SK-N-SH treated with all-trans-retinoic acid at 6 μM for 48 hours (cell line): ENCODE measurements at regions not wholly inside any gene's neighbourhood (a gene's known extent, or its start where the extent isn't known, plus 50 kb on each side); places are given as distances from the start of the nearest gene placed in this dataset.

Experiments used
- ARNTL ChIP-seq: fragments of 450-650 bp; formaldehyde crosslinking; IDR thresholded peaks from 2 replicates; pipeline ENCODE4 v1.5.0; 2020; ENCODE audit warnings: low read depth, mild to moderate bottlenecking, moderate library complexity, borderline replicate concordance
- CREB5 ChIP-seq: fragments of 250-450 bp; sonication (Bioruptor Pico); IDR thresholded peaks from 2 replicates; pipeline ENCODE4 v1.5.1; 2020; ENCODE audit warnings: low read depth, mild to moderate bottlenecking, moderate library complexity
- CSDC2 ChIP-seq: fragments of 250-450 bp; sonication (Bioruptor Pico); IDR thresholded peaks from 2 replicates; pipeline ENCODE4 v1.5.0; 2020; ENCODE audit warnings: mild to moderate bottlenecking, moderate library complexity
- PATZ1 ChIP-seq: fragments of 250-450 bp; sonication (Bioruptor Pico); IDR thresholded peaks from 2 replicates; pipeline ENCODE4 v1.8.0; 2020; ENCODE audit warnings: mild to moderate bottlenecking, moderate library complexity, borderline replicate concordance
- RARB ChIP-seq: fragments of 250-450 bp; sonication (Bioruptor Pico); IDR thresholded peaks from 2 replicates; pipeline ENCODE4 v1.8.0; 2021; ENCODE audit warnings: mild to moderate bottlenecking, moderate library complexity
- SNAI2 ChIP-seq: fragments of 250-450 bp; sonication (Bioruptor Pico); IDR thresholded peaks from 2 replicates; pipeline ENCODE4 v1.5.0; 2020; ENCODE audit warnings: mild to moderate bottlenecking, moderate library complexity
- TOX ChIP-seq: fragments of 250-450 bp; sonication (Bioruptor Pico); IDR thresholded peaks from 2 replicates; pipeline ENCODE4 v1.8.0; 2021; ENCODE audit warnings: mild to moderate bottlenecking, moderate library complexity, borderline replicate concordance
- TSHZ2 ChIP-seq: fragments of 250-450 bp; sonication (Bioruptor Pico); IDR thresholded peaks from 2 replicates; pipeline ENCODE4 v1.5.0; 2020; ENCODE audit warnings: mild to moderate bottlenecking, moderate library complexity
- ZFP3 ChIP-seq: fragments of 250-450 bp; sonication (Bioruptor Pico); IDR thresholded peaks from 2 replicates; pipeline ENCODE4 v1.5.0; 2020; ENCODE audit warnings: mild to moderate bottlenecking, moderate library complexity
- ZFP30 ChIP-seq: fragments of 450-650 bp; formaldehyde crosslinking; IDR thresholded peaks from 2 replicates; pipeline ENCODE4 v1.5.0; 2022; ENCODE audit warnings: mild to moderate bottlenecking, moderate library complexity
- ZNF565 ChIP-seq: fragments of 450-650 bp; formaldehyde crosslinking; conservative IDR thresholded peaks from 2 replicates; pipeline ENCODE4 v1.5.0; 2020; ENCODE audit warnings: low read depth, mild to moderate bottlenecking, moderate library complexity
- ZNF70 ChIP-seq: fragments of 450-650 bp; formaldehyde crosslinking; IDR thresholded peaks from 2 replicates; pipeline ENCODE4 v1.5.0; 2020; ENCODE audit warnings: mild to moderate bottlenecking, moderate library complexity

GRCh38 chr4:184294606-184295133, 77.0 kb upstream of the ENPP6 start:
- TF ChIP-seq CREB5, result no peak
- no peak for TF ChIP-seq PATZ1 (CRISPR knock-in tag)
- no peak for TF ChIP-seq RARB
- no peak for TF ChIP-seq SNAI2 (CRISPR knock-in tag)
- TF ChIP-seq TOX (CRISPR knock-in tag), result no peak
- TF ChIP-seq ZFP30 (CRISPR knock-in tag), result no peak
- no peak for TF ChIP-seq ZNF565 (CRISPR knock-in tag)
- TF ChIP-seq ZFP3 (CRISPR knock-in tag), result no peak
- TF ChIP-seq ZNF70 (CRISPR knock-in tag), result no peak
- TF ChIP-seq TSHZ2 (CRISPR knock-in tag), result no peak
- TF ChIP-seq ARNTL (CRISPR knock-in tag), result no peak
- TF ChIP-seq CSDC2 (CRISPR knock-in tag), result no peak
